Liver (tissue), 3 donors: ENCODE measurements at regions not wholly inside any gene's neighbourhood (a gene's known extent, or its start where the extent isn't known, plus 50 kb on each side); places are given as distances from the start of the nearest gene placed in this dataset.

Experiments
- GABPA ChIP-seq, 2 donors: IDR thresholded peaks in 1 of 2; conservative IDR thresholded peaks in 1 of 2; 2 replicates each; pipeline ENCODE4 v1.6.1; 2016; ENCODE audit warnings: antibody characterized with exemption in 2 of 2, mild to moderate bottlenecking in 1 of 2, moderate library complexity in 1 of 2
- JUND ChIP-seq, 2 donors: IDR thresholded peaks; 2 replicates each; pipeline ENCODE4 v1.6.1; 2016; ENCODE audit warnings: antibody characterized with exemption in 2 of 2
- SP1 ChIP-seq: IDR thresholded peaks from 2 replicates; pipeline ENCODE4 v1.6.1; 2018; ENCODE audit warnings: antibody characterized with exemption, mild to moderate bottlenecking
- TAF1 ChIP-seq: conservative IDR thresholded peaks from 2 replicates; pipeline ENCODE4 v1.6.1; 2016; ENCODE audit warnings: antibody characterized with exemption, mild to moderate bottlenecking
- TF ChIP-seq, protein P1 (sequence below): IDR thresholded peaks from 2 replicates; pipeline ENCODE4 v1.6.1; 2016; ENCODE audit warnings: antibody characterized with exemption, mild to moderate bottlenecking
- TF ChIP-seq, protein P2 (sequence below): fragments of 150-350 bp; IDR thresholded peaks from 2 replicates; pipeline ENCODE4 v1.5.1; 2017; ENCODE audit warnings: improper control_type of control experiment, low read depth, low read length; ENCODE audit not compliant: missing input control
- TF ChIP-seq, protein P3 (sequence below): IDR thresholded peaks from 2 replicates; pipeline ENCODE4 v1.6.1; 2016; ENCODE audit warnings: antibody characterized with exemption
- TF ChIP-seq, protein P4 (sequence below): IDR thresholded peaks from 2 replicates; pipeline ENCODE4 v1.6.1; 2016; ENCODE audit warnings: antibody characterized with exemption
- donor health status: healthy.
- donor health status: healthy.

DNA sequence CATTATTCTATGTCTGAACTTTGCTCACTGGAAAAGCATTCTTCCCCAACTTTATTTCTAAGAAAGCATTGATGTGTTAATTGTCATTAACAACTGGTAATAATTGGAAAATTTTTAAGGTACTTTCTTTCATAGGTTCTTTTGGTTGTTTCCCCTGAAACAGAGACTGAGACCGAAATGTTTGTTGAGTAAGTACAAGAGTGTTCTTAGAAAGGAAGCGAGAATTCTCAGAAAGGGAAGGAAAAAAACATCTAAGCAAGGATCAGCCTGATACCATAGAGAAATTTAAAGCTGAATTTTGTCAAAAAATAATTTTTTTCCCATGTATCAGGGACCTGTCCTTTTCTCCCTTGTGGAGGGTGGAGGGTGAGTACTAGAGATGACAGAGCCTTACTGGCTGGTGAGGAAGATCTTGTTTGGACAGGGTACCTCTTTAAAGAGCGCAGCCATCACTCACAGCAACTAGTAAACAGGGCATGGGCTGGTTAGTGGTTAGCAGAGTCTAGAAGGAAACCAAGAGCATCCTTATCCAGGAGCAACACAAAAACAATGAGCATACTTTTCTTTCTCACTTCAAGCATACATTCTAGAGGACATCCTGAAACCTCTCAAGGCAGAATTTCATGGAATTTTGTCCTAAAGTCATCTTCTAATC is 898.5 kb downstream of the DNAH5 start:
- no peak for TF ChIP-seq SP1
- TF ChIP-seq, protein P1, sequence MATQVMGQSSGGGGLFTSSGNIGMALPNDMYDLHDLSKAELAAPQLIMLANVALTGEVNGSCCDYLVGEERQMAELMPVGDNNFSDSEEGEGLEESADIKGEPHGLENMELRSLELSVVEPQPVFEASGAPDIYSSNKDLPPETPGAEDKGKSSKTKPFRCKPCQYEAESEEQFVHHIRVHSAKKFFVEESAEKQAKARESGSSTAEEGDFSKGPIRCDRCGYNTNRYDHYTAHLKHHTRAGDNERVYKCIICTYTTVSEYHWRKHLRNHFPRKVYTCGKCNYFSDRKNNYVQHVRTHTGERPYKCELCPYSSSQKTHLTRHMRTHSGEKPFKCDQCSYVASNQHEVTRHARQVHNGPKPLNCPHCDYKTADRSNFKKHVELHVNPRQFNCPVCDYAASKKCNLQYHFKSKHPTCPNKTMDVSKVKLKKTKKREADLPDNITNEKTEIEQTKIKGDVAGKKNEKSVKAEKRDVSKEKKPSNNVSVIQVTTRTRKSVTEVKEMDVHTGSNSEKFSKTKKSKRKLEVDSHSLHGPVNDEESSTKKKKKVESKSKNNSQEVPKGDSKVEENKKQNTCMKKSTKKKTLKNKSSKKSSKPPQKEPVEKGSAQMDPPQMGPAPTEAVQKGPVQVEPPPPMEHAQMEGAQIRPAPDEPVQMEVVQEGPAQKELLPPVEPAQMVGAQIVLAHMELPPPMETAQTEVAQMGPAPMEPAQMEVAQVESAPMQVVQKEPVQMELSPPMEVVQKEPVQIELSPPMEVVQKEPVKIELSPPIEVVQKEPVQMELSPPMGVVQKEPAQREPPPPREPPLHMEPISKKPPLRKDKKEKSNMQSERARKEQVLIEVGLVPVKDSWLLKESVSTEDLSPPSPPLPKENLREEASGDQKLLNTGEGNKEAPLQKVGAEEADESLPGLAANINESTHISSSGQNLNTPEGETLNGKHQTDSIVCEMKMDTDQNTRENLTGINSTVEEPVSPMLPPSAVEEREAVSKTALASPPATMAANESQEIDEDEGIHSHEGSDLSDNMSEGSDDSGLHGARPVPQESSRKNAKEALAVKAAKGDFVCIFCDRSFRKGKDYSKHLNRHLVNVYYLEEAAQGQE, result no peak
- TF ChIP-seq TAF1, result no peak
- TF ChIP-seq, protein P2, sequence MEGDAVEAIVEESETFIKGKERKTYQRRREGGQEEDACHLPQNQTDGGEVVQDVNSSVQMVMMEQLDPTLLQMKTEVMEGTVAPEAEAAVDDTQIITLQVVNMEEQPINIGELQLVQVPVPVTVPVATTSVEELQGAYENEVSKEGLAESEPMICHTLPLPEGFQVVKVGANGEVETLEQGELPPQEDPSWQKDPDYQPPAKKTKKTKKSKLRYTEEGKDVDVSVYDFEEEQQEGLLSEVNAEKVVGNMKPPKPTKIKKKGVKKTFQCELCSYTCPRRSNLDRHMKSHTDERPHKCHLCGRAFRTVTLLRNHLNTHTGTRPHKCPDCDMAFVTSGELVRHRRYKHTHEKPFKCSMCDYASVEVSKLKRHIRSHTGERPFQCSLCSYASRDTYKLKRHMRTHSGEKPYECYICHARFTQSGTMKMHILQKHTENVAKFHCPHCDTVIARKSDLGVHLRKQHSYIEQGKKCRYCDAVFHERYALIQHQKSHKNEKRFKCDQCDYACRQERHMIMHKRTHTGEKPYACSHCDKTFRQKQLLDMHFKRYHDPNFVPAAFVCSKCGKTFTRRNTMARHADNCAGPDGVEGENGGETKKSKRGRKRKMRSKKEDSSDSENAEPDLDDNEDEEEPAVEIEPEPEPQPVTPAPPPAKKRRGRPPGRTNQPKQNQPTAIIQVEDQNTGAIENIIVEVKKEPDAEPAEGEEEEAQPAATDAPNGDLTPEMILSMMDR, result no peak
- TF ChIP-seq, protein P3, sequence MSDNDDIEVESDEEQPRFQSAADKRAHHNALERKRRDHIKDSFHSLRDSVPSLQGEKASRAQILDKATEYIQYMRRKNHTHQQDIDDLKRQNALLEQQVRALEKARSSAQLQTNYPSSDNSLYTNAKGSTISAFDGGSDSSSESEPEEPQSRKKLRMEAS, result no peak
- no peak for TF ChIP-seq JUND (IDR thresholded peaks at IDR 0.05)
- TF ChIP-seq GABPA (IDR thresholded peaks at IDR 0.05 in 1 of 2, conservative IDR thresholded peaks at IDR 0.05 in 1 of 2), result no peak
- TF ChIP-seq, protein P4, sequence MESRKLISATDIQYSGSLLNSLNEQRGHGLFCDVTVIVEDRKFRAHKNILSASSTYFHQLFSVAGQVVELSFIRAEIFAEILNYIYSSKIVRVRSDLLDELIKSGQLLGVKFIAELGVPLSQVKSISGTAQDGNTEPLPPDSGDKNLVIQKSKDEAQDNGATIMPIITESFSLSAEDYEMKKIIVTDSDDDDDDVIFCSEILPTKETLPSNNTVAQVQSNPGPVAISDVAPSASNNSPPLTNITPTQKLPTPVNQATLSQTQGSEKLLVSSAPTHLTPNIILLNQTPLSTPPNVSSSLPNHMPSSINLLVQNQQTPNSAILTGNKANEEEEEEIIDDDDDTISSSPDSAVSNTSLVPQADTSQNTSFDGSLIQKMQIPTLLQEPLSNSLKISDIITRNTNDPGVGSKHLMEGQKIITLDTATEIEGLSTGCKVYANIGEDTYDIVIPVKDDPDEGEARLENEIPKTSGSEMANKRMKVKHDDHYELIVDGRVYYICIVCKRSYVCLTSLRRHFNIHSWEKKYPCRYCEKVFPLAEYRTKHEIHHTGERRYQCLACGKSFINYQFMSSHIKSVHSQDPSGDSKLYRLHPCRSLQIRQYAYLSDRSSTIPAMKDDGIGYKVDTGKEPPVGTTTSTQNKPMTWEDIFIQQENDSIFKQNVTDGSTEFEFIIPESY, result no peak
